CD4-positive, alpha-beta memory T cell (primary cell): ENCODE measurements at regions not wholly inside any gene's neighbourhood (a gene's known extent, or its start where the extent isn't known, plus 50 kb on each side); places are given as distances from the start of the nearest gene placed in this dataset.

Experiments used
- CTCF ChIA-PET: fragments of 350-600 bp; sonication (Branson Sonifier 250); formaldehyde crosslinking; loops from one replicate; lab custom pipeline; 2021; ENCODE audit warnings: inconsistent platforms; ENCODE audit not compliant: partially characterized antibody; lab: Charles Lee
- POLR2A ChIA-PET: fragments of 350-600 bp; sonication (Branson Sonifier 250); formaldehyde crosslinking; loops from one replicate; lab custom pipeline; 2021; ENCODE audit not compliant: partially characterized antibody; lab: Charles Lee
- DNase-seq, 5 donors: peaks; one replicate each; pipeline versions ENCODE4 v3.0.0 to v3.0.0-alpha.2; 2020 to 2022; ENCODE audit warnings: mixed read lengths in 1 of 5
- H3K27ac ChIP-seq: one replicate; pipeline ENCODE4 v1.7.0; 2013; ENCODE audit warnings: low read depth, low read length
- H3K27me3 ChIP-seq: 2 replicates; pipeline ENCODE4 v1.7.0; 2013; ENCODE audit warnings: mild to moderate bottlenecking, low read length, moderate library complexity; ENCODE audit not compliant: insufficient read depth
- H3K36me3 ChIP-seq: 2 replicates; pipeline ENCODE4 v1.7.0; 2013; ENCODE audit warnings: mild to moderate bottlenecking, low read length, moderate library complexity; ENCODE audit not compliant: insufficient read depth
- H3K4me1 ChIP-seq: 2 replicates; pipeline ENCODE4 v1.7.0; 2013; ENCODE audit warnings: mild to moderate bottlenecking, low read length, moderate library complexity; ENCODE audit not compliant: insufficient read depth
- H3K4me3 ChIP-seq, 2 donors: one replicate each; pipeline ENCODE4 v1.7.0; 2013; ENCODE audit warnings: low read length in 2 of 2, mild to moderate bottlenecking in 1 of 2
- H3K9me3 ChIP-seq, 2 donors: one replicate each; pipeline ENCODE4 v1.7.0; 2013; ENCODE audit warnings: low read length in 2 of 2, control low read depth in 1 of 2; ENCODE audit not compliant: control insufficient read depth in 1 of 2
- H3K27ac Mint-ChIP-seq, 7 donors: one replicate each; pipeline ENCODE4 v1.8.0; 2020 to 2021; ENCODE audit warnings: mixed read lengths in 7 of 7, mild to moderate bottlenecking in 6 of 7, inconsistent platforms in 3 of 7, moderate library complexity in 3 of 7
- H3K27me3 Mint-ChIP-seq, 2 donors: one replicate each; pipeline ENCODE4 v1.8.0; 2020 to 2021; ENCODE audit warnings: mixed read lengths in 2 of 2
- H3K36me3 Mint-ChIP-seq, 2 donors: one replicate each; pipeline ENCODE4 v1.8.0; 2020 to 2021; ENCODE audit warnings: mixed read lengths in 2 of 2, inconsistent platforms in 1 of 2, mild to moderate bottlenecking in 1 of 2
- H3K4me1 Mint-ChIP-seq, 4 donors: one replicate each; pipeline ENCODE4 v1.8.0; 2020 to 2021; ENCODE audit warnings: mixed read lengths in 4 of 4, mild to moderate bottlenecking in 1 of 4
- H3K4me3 Mint-ChIP-seq, 8 donors: one replicate each; pipeline ENCODE4 v1.8.0; 2020 to 2021; ENCODE audit warnings: mixed read lengths in 8 of 8, mild to moderate bottlenecking in 7 of 8, moderate library complexity in 6 of 8, inconsistent platforms in 3 of 8
- H3K9me3 Mint-ChIP-seq, 8 donors: one replicate each; pipeline ENCODE4 v1.8.0; 2020 to 2021; ENCODE audit warnings: mixed read lengths in 8 of 8, mild to moderate bottlenecking in 5 of 8, inconsistent platforms in 3 of 8, moderate library complexity in 1 of 8
- intact Hi-C: fragments of 100-400 bp; cut with micrococcal nuclease; formaldehyde crosslinking; loops from one replicate; pipeline ENCODE4 v1.15.1; 2023

DNA sequence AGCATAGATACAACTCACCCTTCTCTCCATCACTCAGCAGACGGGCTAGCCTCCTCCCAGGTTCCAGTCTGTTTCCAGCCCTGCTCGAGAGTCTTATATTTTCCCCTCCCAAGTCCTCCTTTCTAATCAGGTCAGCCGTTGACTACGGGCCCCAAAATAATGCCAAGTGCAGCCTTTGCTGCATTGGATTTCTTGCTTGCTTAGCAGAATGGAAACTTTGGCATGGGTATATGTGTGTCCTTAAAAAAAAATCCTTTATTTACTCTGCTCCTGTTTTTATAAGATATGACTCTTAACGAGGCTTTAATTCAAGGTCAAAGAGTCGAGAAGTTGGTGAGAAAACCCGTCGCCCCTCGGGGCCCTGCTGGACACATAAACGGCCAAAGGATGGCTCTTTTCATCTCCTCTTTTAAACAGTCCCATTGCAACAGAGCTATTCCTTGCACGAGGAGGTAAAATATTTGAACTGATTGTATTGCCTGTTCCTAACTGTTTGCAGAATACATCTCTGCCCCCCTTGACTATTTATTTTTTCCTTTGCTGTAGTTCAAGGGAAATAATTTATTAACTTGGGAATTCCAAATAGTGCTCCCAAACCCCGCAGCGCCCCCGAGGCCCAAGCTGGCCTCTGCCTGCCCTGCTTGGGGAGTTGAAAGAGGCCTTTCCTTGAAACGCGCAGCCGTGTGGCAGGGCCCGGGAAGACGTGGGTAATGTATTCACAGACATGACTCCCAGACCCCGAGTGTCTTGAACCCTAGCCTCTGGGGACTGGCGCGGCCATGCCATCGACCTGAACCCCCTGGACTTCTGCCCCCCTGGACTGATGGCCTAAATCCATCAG is 156.5 kb upstream of the MYL2 start:
- no peak overlapping the region for H3K27ac ChIP-seq
- no peak overlapping the region for H3K4me3 ChIP-seq
- H3K36me3 ChIP-seq = no peaks in the 10 kb centered on the region
- no peak overlapping the region for H3K4me3 Mint-ChIP-seq
- no peak overlapping the region for H3K27ac Mint-ChIP-seq
- intact Hi-C loops = no loop called here
- no peaks in the 10 kb centered on the region for H3K9me3 ChIP-seq
- CTCF ChIA-PET = interaction anchor here (0.6 kb wide), 1 partner anchor 471 kb away, joined by 3 read pairs; no protein-coding TSS in a partner anchor
- H3K36me3 Mint-ChIP-seq = no peaks in the 10 kb centered on the region
- no peak for DNase-seq
- no peaks in the 10 kb centered on the region for H3K4me1 Mint-ChIP-seq
- no peaks in the 10 kb centered on the region for H3K27me3 ChIP-seq
- H3K27me3 Mint-ChIP-seq = peaks cover 6 to 7% of the 10 kb centered on the region in 2 donors
- peaks cover 0 to 2% (median 0%) of the 10 kb centered on the region in 8 donors for H3K9me3 Mint-ChIP-seq
- POLR2A ChIA-PET = no interaction called here
- no peaks in the 10 kb centered on the region for H3K4me1 ChIP-seq

DNA sequence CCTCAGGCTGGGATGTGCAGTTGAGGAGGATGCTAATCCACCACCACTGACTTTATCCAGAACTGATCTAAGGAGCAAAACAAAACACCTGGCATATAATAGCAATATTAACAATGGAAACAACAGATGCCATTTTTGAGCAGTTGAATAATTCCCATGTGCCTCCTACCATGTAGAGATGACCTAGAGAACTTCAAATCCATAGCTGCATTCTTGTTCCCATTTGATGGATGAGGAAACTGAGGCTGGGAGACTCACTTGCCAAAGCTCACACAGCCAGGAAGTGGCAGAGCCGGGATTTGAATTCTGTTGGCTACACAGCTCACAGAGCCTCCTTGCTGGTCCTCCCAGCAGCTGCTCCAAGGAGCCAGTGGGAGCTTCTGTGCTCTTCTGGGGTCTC is 155.8 kb upstream of the MYL2 start:
- Histone ChIP-seq H3K4me1 (no peaks in the 10 kb centered on the region), H3K36me3 (no peaks in the 10 kb centered on the region), H3K27ac (no peak overlapping the region), H3K4me3 (no peak overlapping the region), H3K9me3 (no peaks in the 10 kb centered on the region), H3K27me3 (no peaks in the 10 kb centered on the region)
- H3K4me1 Mint-ChIP-seq = peaks cover 0 to under 1% (median 0%) of the 10 kb centered on the region in 4 donors
- no peaks in the 10 kb centered on the region for H3K36me3 Mint-ChIP-seq
- no peak for DNase-seq
- H3K27me3 Mint-ChIP-seq = peaks cover 4 to 7% of the 10 kb centered on the region in 2 donors
- H3K9me3 Mint-ChIP-seq = peaks cover 0 to 2% (median 0%) of the 10 kb centered on the region in 8 donors
- intact Hi-C loops = no loop called here
- H3K4me3 Mint-ChIP-seq = no peak overlapping the region
- CTCF ChIA-PET = interaction anchor here (0.6 kb wide), 1 partner anchor 472 kb away, joined by 3 read pairs; no protein-coding TSS in a partner anchor
- H3K27ac Mint-ChIP-seq = no peak overlapping the region
- POLR2A ChIA-PET = no interaction called here

- no peak for DNase-seq
- Mint-ChIP-seq H3K36me3 (no peaks in the 10 kb centered on the region), H3K9me3 (peaks cover 0 to 2% (median 0%) of the 10 kb centered on the region in 8 donors), H3K27ac (no peak overlapping the region), H3K27me3 (peaks cover 6 to 7% of the 10 kb centered on the region in 2 donors), H3K4me3 (no peak overlapping the region), H3K4me1 (peaks cover 0 to 4% (median 3%) of the 10 kb centered on the region in 4 donors)
- ChIA-PET POLR2A (no interaction called here), CTCF (no interaction called here)
- Histone ChIP-seq H3K4me1 (no peaks in the 10 kb centered on the region), H3K4me3 (no peak overlapping the region), H3K9me3 (no peaks in the 10 kb centered on the region), H3K27me3 (no peaks in the 10 kb centered on the region), H3K27ac (no peak overlapping the region), H3K36me3 (no peaks in the 10 kb centered on the region)
- intact Hi-C loops = no loop called here
These were observed 154.6 kb upstream of the MYL2 start for GRCh38 chr12:111074965-111075364.

DNA sequence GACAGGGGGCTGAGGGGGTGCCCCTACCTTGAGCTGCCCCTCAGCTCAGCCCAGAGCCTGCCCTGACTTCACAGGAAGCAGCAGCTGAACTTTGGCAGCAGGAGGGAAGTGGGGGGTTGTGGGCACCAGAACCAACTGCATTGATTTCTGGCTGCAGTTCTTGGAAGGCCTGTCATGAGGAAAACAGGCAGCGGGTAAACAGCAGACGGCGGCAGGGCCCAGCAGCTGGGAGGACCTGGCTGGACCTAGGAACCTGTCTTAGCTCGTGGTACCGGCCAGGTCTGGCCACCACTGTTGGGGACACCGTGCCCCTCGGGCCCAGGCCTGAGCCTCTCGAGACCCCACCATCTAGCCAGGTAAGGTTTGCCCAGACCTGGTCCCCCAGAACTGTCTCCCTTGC is 154.2 kb upstream of the MYL2 start:
- ChIA-PET CTCF (no interaction called here), POLR2A (no interaction called here)
- Histone ChIP-seq H3K27ac (no peak overlapping the region), H3K4me3 (no peak overlapping the region), H3K36me3 (no peaks in the 10 kb centered on the region), H3K27me3 (no peaks in the 10 kb centered on the region), H3K4me1 (no peaks in the 10 kb centered on the region), H3K9me3 (no peaks in the 10 kb centered on the region)
- Mint-ChIP-seq H3K4me3 (no peak overlapping the region), H3K9me3 (peaks cover 0 to 2% (median 0%) of the 10 kb centered on the region in 8 donors), H3K27me3 (peaks cover 6 to 7% of the 10 kb centered on the region in 2 donors), H3K36me3 (no peaks in the 10 kb centered on the region), H3K4me1 (peaks cover 0 to 6% (median 3%) of the 10 kb centered on the region in 4 donors), H3K27ac (no peak overlapping the region)
- no peak for DNase-seq
- intact Hi-C loops = no loop called here

DNA sequence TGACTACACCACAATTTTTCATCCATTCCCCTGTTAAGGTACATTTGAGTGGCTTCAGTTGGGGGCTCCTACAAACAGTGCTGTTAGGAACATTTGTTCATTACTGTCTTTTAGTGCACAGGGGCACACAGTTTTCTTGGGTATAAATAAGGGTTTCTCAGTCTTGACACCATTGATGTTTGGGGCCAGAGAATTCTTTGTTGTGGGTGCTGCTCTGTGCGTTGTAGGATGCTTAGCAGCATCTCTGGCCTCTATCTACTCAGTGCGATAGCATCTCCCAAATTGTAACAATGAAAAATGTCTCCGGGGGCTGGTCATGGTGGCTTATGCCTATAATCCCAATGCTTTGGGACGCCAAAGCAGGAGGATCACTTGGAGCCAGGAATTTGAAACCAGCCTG is 153.0 kb upstream of the MYL2 start:
- Mint-ChIP-seq H3K9me3 (peaks cover 0 to 2% (median 0%) of the 10 kb centered on the region in 8 donors), H3K27me3 (peaks cover 6 to 7% of the 10 kb centered on the region in 2 donors), H3K27ac (no peak overlapping the region), H3K4me1 (peaks cover 2 to 14% (median 5%) of the 10 kb centered on the region in 4 donors), H3K36me3 (no peaks in the 10 kb centered on the region), H3K4me3 (no peak overlapping the region)
- H3K27ac ChIP-seq = no peak overlapping the region
- intact Hi-C loops = no loop called here
- H3K9me3 ChIP-seq = no peaks in the 10 kb centered on the region
- DNase-seq = no peak
- CTCF ChIA-PET = no interaction called here
- H3K36me3 ChIP-seq = no peaks in the 10 kb centered on the region
- POLR2A ChIA-PET = no interaction called here
- no peak overlapping the region for H3K4me3 ChIP-seq
- no peaks in the 10 kb centered on the region for H3K27me3 ChIP-seq
- no peaks in the 10 kb centered on the region for H3K4me1 ChIP-seq

GRCh38 chr12:111072299-111072698 is 151.9 kb upstream of the MYL2 start:
- ChIA-PET CTCF (no interaction called here), POLR2A (no interaction called here)
- intact Hi-C loops = no loop called here
- Mint-ChIP-seq H3K4me3 (no peak overlapping the region), H3K36me3 (no peaks in the 10 kb centered on the region), H3K4me1 (peaks cover 7 to 20% (median 14%) of the 10 kb centered on the region in 4 donors), H3K27ac (no peak overlapping the region), H3K27me3 (peaks cover 6 to 7% of the 10 kb centered on the region in 2 donors), H3K9me3 (peaks cover 0 to 2% (median 0%) of the 10 kb centered on the region in 8 donors)
- Histone ChIP-seq H3K9me3 (no peaks in the 10 kb centered on the region), H3K4me1 (no peaks in the 10 kb centered on the region), H3K27me3 (peaks cover 3% of the 10 kb centered on the region), H3K27ac (no peak overlapping the region), H3K36me3 (no peaks in the 10 kb centered on the region), H3K4me3 (no peak overlapping the region)
- DNase-seq = no peak

- DNase-seq = no peak
- no peak overlapping the region for H3K27ac ChIP-seq
- Mint-ChIP-seq H3K27ac (no peak overlapping the region), H3K27me3 (peaks cover 3 to 5% of the 10 kb centered on the region in 2 donors), H3K4me3 (no peak overlapping the region), H3K36me3 (no peaks in the 10 kb centered on the region), H3K9me3 (peaks cover 0 to 2% (median 0%) of the 10 kb centered on the region in 8 donors), H3K4me1 (peaks cover 7 to 20% (median 14%) of the 10 kb centered on the region in 4 donors)
- intact Hi-C loops = no loop called here
- no peaks in the 10 kb centered on the region for H3K4me1 ChIP-seq
- peaks cover 3% of the 10 kb centered on the region for H3K27me3 ChIP-seq
- H3K36me3 ChIP-seq = no peaks in the 10 kb centered on the region
- ChIA-PET POLR2A (no interaction called here), CTCF (no interaction called here)
- no peaks in the 10 kb centered on the region for H3K9me3 ChIP-seq
- no peak overlapping the region for H3K4me3 ChIP-seq
These were observed 149.5 kb upstream of the MYL2 start for GRCh38 chr12:111069886-111070285.
